K562 (cell line): ENCODE measurements at regions not wholly inside any gene's neighbourhood (a gene's known extent, or its start where the extent isn't known, plus 50 kb on each side); places are given as distances from the start of the nearest gene placed in this dataset.
"Not testable (repeated sequence)": the region's sequence is repeated elsewhere in the genome, so short reads cannot be mapped to it uniquely, and the experiment has no call there.

ENCODE experiments used
- EP400 ChIP-seq: fragments of 450-650 bp; IDR thresholded peaks from 2 replicates; pipeline ENCODE4 v1.6.1; 2017; ENCODE audit warnings: antibody characterized with exemption, mild to moderate bottlenecking, moderate library complexity
- ETV5 ChIP-seq: sonication (generic); formaldehyde crosslinking; IDR thresholded peaks from 2 replicates; pipeline ENCODE4 v1.4.0; 2020; ENCODE audit warnings: low read depth, mild to moderate bottlenecking, missing genetic modification reagents
- FOXK2 ChIP-seq, 2 experiments: fragments of 450-650 bp; IDR thresholded peaks in 1 of 2; conservative IDR thresholded peaks in 1 of 2; 2 replicates each; pipeline ENCODE4 v1.6.1; 2016; ENCODE audit warnings: low read depth in 2 of 2, mild to moderate bottlenecking in 1 of 2
- ID3 ChIP-seq, 2 experiments: fragments of 250-450 bp in 1 of 2; fragments of 450-650 bp in 1 of 2; sonication (Bioruptor Pico) in 1 of 2; IDR thresholded peaks; 2 replicates each; pipeline versions ENCODE4 v1.6.1 to v1.8.0; 2016 to 2021; ENCODE audit warnings: mild to moderate bottlenecking in 2 of 2, moderate library complexity in 2 of 2, missing compliant biosample characterization in 1 of 2, missing genetic modification characterization in 1 of 2
- MAFK ChIP-seq: IDR thresholded peaks from 2 replicates; pipeline ENCODE4 v1.6.1; 2011; ENCODE audit warnings: low read length, improper control_type of control experiment
- TRIM24 ChIP-seq, 2 experiments: fragments of 450-650 bp; IDR thresholded peaks; 2 replicates each; pipeline ENCODE4 v1.6.1; 2016
- ZMIZ1 ChIP-seq, 2 experiments: fragments of 150-350 bp in 1 of 2; IDR thresholded peaks; 2 replicates each; pipeline ENCODE4 v1.6.1; 2012 to 2016; ENCODE audit warnings: low read depth in 2 of 2, low read length in 2 of 2, mild to moderate bottlenecking in 1 of 2, moderate library complexity in 1 of 2

GRCh38 chr9:40939201-40939887 is 189.1 kb downstream of the FOXD4L6 start (continued):
- peak; percentile 84 for TF ChIP-seq ETV5 (CRISPR knock-in tag)
- peak; percentile 84 for TF ChIP-seq MAFK
- TF ChIP-seq ZMIZ1 (IDR thresholded peaks at IDR 0.05; ENCODE audit: low read depth in 2 of 2, low read length in 2 of 2), result peak in 1 of 2 experiments; percentile 90; a peak in 2 of 4 replicates
- not testable (repeated sequence) for TF ChIP-seq ID3 (CRISPR knock-in tag; IDR thresholded peaks at IDR 0.05)
- TF ChIP-seq ID3 (tag; IDR thresholded peaks at IDR 0.05), result peak; percentile 85; the same call in 1 of the 2 replicates
- peak; percentile 99 for TF ChIP-seq TRIM24 (IDR thresholded peaks at IDR 0.05)
- TF ChIP-seq EP400, result peak; percentile 64
- TF ChIP-seq FOXK2 (conservative IDR thresholded peaks at IDR 0.05 in 1 of 2, IDR thresholded peaks at IDR 0.05 in 1 of 2; ENCODE audit: low read depth in 2 of 2), result peak in 1 of 2 experiments; percentile 36; a peak in 1 of 4 replicates
- TF ChIP-seq, all 486 proteins: peak for 172; not testable (repeated sequence) for 314
